K562 (cell line): ENCODE measurements at regions not wholly inside any gene's neighbourhood (a gene's known extent, or its start where the extent isn't known, plus 50 kb on each side); places are given as distances from the start of the nearest gene placed in this dataset.

ENCODE experiments used
- ATAC-seq: fragments of 200-7000 bp; cut with Tn5 transposase; 3 replicates; pipeline ENCODE4 v1.9.1; 2020; ENCODE audit warnings: moderate library complexity
- BruUV-seq: library from RNA; stranded (reverse); fragments of 400-500 nt; replicated peaks from 2 replicates; lab custom pipeline; 2021; lab: Mats Ljungman, UMichigan
- CTCF ChIA-PET: fragments of 300-600 bp; formaldehyde crosslinking; extraction: SDS; loops from one replicate; lab custom pipeline; 2021; ENCODE audit warnings: low intra/inter-chr PET ratio; lab: Yijun Ruan, JAX
- POLR2A ChIA-PET: fragments of 300-600, 350-650 bp; sonication (Branson Sonifier 250); formaldehyde crosslinking; extraction: SDS; loops from one replicate; lab custom pipeline; 2021; ENCODE audit warnings: antibody characterized with exemption, inconsistent platforms; lab: Yijun Ruan, JAX
- DNase-seq, 4 experiments: peaks; one replicate each; pipeline versions ENCODE4 v3.0.0 to v3.0.0-alpha.2; 2011 to 2018; ENCODE audit warnings: low spot score in 3 of 4, mixed read lengths in 3 of 4; ENCODE audit errors: extremely low read depth in 1 of 4
- FAIRE-seq: peaks from 2 replicates; lab custom pipeline; 2011; peaks lifted over from hg19 to GRCh38; lab: Jason Lieb, UNC
- H2AFZ ChIP-seq: 2 replicates; pipeline ENCODE4 v1.6.0; 2011; ENCODE audit warnings: low read depth, low read length, control low read depth, inconsistent platforms
- H3K27ac ChIP-seq: fragments of 200-600 bp; 3 replicates; pipeline ENCODE4 v1.8.0; 2011; ENCODE audit warnings: low read depth, mild to moderate bottlenecking, control low read depth, inconsistent platforms, low read length, moderate library complexity, mixed read lengths; ENCODE audit errors: extremely low read depth
- H3K27me3 ChIP-seq, 2 experiments: fragments of 300-600 bp in 1 of 2; 2 replicates in 1 of 2; 3 replicates in 1 of 2; pipeline versions ENCODE4 v1.6.0 to v1.8.0; 2011; ENCODE audit warnings: inconsistent platforms in 2 of 2, low read length in 2 of 2, mild to moderate bottlenecking in 1 of 2, mixed read lengths in 1 of 2, moderate library complexity in 1 of 2; ENCODE audit not compliant: control insufficient read depth in 2 of 2, insufficient read depth in 2 of 2
- H3K36me3 ChIP-seq: fragments of 300-600 bp; 3 replicates; pipeline ENCODE4 v1.8.0; 2011; ENCODE audit warnings: mild to moderate bottlenecking, low read length, inconsistent platforms; ENCODE audit not compliant: control insufficient read depth, insufficient read depth
- H3K4me1 ChIP-seq, 2 experiments: fragments of 200-600 bp in 1 of 2; replicated peaks in 1 of 2; 2 replicates in 1 of 2; 3 replicates in 1 of 2; pipeline versions ENCODE4 v1.5.1 to v1.8.0; 2011; ENCODE audit warnings: inconsistent platforms in 2 of 2, low read length in 2 of 2, mild to moderate bottlenecking in 1 of 2, mixed read lengths in 1 of 2, moderate library complexity in 1 of 2; ENCODE audit not compliant: control insufficient read depth in 2 of 2, insufficient read depth in 2 of 2
- H3K4me2 ChIP-seq: 2 replicates; pipeline ENCODE4 v1.6.1; 2011; ENCODE audit warnings: low read length, control low read depth, inconsistent platforms, mixed read lengths; ENCODE audit not compliant: insufficient read depth
- H3K4me3 ChIP-seq: fragments of 200-600 bp; sonication (generic), shearing (Covaris generic); 2 replicates; pipeline ENCODE4 v1.5.1; 2016; ENCODE audit warnings: control low read depth, inconsistent platforms
- H3K79me2 ChIP-seq: fragments of 200-600 bp; 3 replicates; pipeline ENCODE4 v1.8.0; 2011; ENCODE audit warnings: low read length, inconsistent platforms; ENCODE audit not compliant: control insufficient read depth, insufficient read depth
- H3K9ac ChIP-seq, 2 experiments: 2 replicates each; pipeline versions ENCODE4 v1.6.0 to v1.6.1; 2011; ENCODE audit warnings: low read depth in 2 of 2, low read length in 2 of 2, control low read depth in 1 of 2, inconsistent platforms in 1 of 2, mild to moderate bottlenecking in 1 of 2, mixed read lengths in 1 of 2; ENCODE audit not compliant: insufficient read depth in 1 of 2
- H3K9me1 ChIP-seq: one replicate; pipeline ENCODE4 v1.6.0; 2011; ENCODE audit warnings: inconsistent platforms, mild to moderate bottlenecking, low read length, moderate library complexity; ENCODE audit not compliant: control insufficient read depth, insufficient read depth
- H3K9me3 ChIP-seq: replicated peaks from 2 replicates; pipeline ENCODE4 v1.5.1; 2011; ENCODE audit warnings: low read depth, low read length, inconsistent platforms; ENCODE audit not compliant: control insufficient read depth, insufficient read depth
- H4K20me1 ChIP-seq: replicated peaks from 2 replicates; pipeline ENCODE4 v1.6.1; 2011; ENCODE audit warnings: low read length, inconsistent platforms, mixed read lengths; ENCODE audit not compliant: control insufficient read depth, insufficient read depth
- ATF1 ChIP-seq, 2 experiments: fragments of 450-650 bp in 1 of 2; IDR thresholded peaks; 2 replicates each; pipeline ENCODE4 v1.6.1; 2016; ENCODE audit warnings: missing compliant biosample characterization in 1 of 2, missing genetic modification characterization in 1 of 2
- HDAC3 ChIP-seq: fragments of 450-650 bp; IDR thresholded peaks from 2 replicates; pipeline ENCODE4 v1.6.1; 2018; ENCODE audit warnings: borderline replicate concordance, mild to moderate bottlenecking, moderate library complexity; ENCODE audit not compliant: partially characterized antibody
- JUN ChIP-seq, 2 experiments: sonication (generic) in 1 of 2; formaldehyde crosslinking in 1 of 2; IDR thresholded peaks; 2 replicates each; pipeline versions ENCODE4 v1.6.1 to v1.8.0; 2012 to 2022; ENCODE audit warnings: borderline replicate concordance in 2 of 2, mild to moderate bottlenecking in 2 of 2, improper control_type of control experiment in 1 of 2, low read depth in 1 of 2, low read length in 1 of 2, missing genetic modification reagents in 1 of 2
- KLF10 ChIP-seq: fragments of 250-450 bp; sonication (Bioruptor Pico); IDR thresholded peaks from 2 replicates; pipeline ENCODE4 v1.6.1; 2021; ENCODE audit warnings: matching md5 sums
- PPARD ChIP-seq: fragments of 250-450 bp; sonication (Bioruptor Pico); IDR thresholded peaks from 2 replicates; pipeline ENCODE4 v1.8.0; 2022; ENCODE audit warnings: inconsistent platforms, mild to moderate bottlenecking, moderate library complexity
- SIX5 ChIP-seq, 2 experiments: IDR thresholded peaks; 2 replicates each; pipeline ENCODE4 v1.6.1; 2011; ENCODE audit warnings: low read length in 2 of 2, borderline replicate concordance in 1 of 2, low read depth in 1 of 2, mild to moderate bottlenecking in 1 of 2, moderate library complexity in 1 of 2; ENCODE audit not compliant: insufficient read depth in 1 of 2
- SRSF9 ChIP-seq: fragments of 200-400 bp; formaldehyde crosslinking; IDR thresholded peaks from 2 replicates; pipeline ENCODE4 v1.6.1; 2017; ENCODE audit warnings: low read depth, low read length, borderline replicate concordance
- ZFX ChIP-seq: sonication (generic); formaldehyde crosslinking; IDR thresholded peaks from 2 replicates; pipeline ENCODE4 v1.8.0; 2022; ENCODE audit warnings: mild to moderate bottlenecking, missing genetic modification reagents, moderate library complexity
- ZNF12 ChIP-seq: sonication (generic); formaldehyde crosslinking; IDR thresholded peaks from 2 replicates; pipeline ENCODE4 v1.4.0; 2020; ENCODE audit warnings: mild to moderate bottlenecking, missing genetic modification reagents
- ZNF121 ChIP-seq: sonication (generic); formaldehyde crosslinking; conservative IDR thresholded peaks from 2 replicates; pipeline ENCODE4 v1.8.0; 2022; ENCODE audit warnings: missing genetic modification reagents
- ZNF584 ChIP-seq: fragments of 200-800 bp; sonication (Bioruptor generic); IDR thresholded peaks from 2 replicates; pipeline ENCODE4 v1.6.1; 2016; ENCODE audit warnings: low read depth, mild to moderate bottlenecking, missing genetic modification characterization, missing compliant biosample characterization
- WGBS: fragments of 100-300 bp; shearing (Covaris generic); methylation state at CpG from one replicate; pipeline ENCODE4 v1.1.6; 2016; ENCODE audit warnings: low coverage, mixed read lengths; ENCODE audit not compliant: insufficient coverage; ENCODE audit errors: missing lambda C conversion rate; 5-methylcytosine and 5-hydroxymethylcytosine counted together
- in situ Hi-C: fragments of 300-500 bp; cut with MboI; formaldehyde crosslinking; loops from 4 replicates; pipeline ENCODE4 v1.15.0; 2018; ENCODE audit warnings: inconsistent platforms, mixed read lengths
- intact Hi-C: fragments of 100-400 bp; cut with micrococcal nuclease; formaldehyde crosslinking; loops from 2 replicates; pipeline ENCODE4 v1.14.2; 2022
- TF ChIP-seq, protein P1 (sequence below): fragments of 450-650 bp; IDR thresholded peaks from 2 replicates; pipeline ENCODE4 v1.6.1; 2016; ENCODE audit warnings: mild to moderate bottlenecking
- TF ChIP-seq, protein P2 (sequence below): sonication (generic); formaldehyde crosslinking; IDR thresholded peaks from 2 replicates; pipeline ENCODE4 v1.8.0; 2022; ENCODE audit warnings: mild to moderate bottlenecking, low read depth, missing genetic modification reagents

DNA sequence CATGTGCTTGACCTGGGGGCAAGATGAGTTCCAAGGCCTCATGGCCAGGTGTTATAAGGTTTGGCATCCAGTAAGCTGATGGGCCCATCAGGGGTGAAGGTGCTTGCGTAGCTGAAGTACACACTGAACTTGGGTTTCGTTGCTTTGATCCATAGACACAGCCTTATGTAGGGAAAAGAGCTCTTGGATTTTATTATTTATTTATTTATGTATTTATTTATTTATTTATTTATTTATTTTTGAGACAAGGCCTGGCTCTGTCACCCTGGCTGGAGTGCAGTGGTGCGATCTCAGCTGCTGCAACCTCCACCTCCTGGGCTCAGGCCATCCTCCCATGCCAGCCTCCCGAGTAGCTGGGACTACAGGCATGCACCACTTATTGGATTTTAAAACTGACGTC lies 63.2 kb downstream of the FOXD2 start:
- Histone ChIP-seq H3K27ac (no peak overlapping the region), H4K20me1 (peaks cover 6% of the 10 kb centered on the region; the same call in 1 of the 2 replicates), H3K9me1 (no peaks in the 10 kb centered on the region), H3K27me3 (peaks cover 0 to 11% of the 10 kb centered on the region in 2 experiments; a peak in 3 of 5 replicates), H3K9ac (no peak overlapping the region), H3K4me1 (no peaks in the 10 kb centered on the region), H3K4me3 (no peak overlapping the region)
- in situ Hi-C loops = no loop called here
- ATAC-seq = no peak
- no TSS peak for BruUV-seq
- CTCF ChIA-PET = no interaction called here
- 3% methylated on average over 5 of the region's 5 CpGs for WGBS
- TF ChIP-seq HDAC3 (no peak), SRSF9 (no peak), ZNF12 (CRISPR knock-in tag) (no peak), ATF1 (CRISPR knock-in tag; IDR thresholded peaks at IDR 0.05) (no peak), ATF1 (tag; IDR thresholded peaks at IDR 0.05) (no peak), JUN (IDR thresholded peaks at IDR 0.05; ENCODE audit: borderline replicate concordance, low read depth, low read length) (no peak), JUN (CRISPR knock-in tag; IDR thresholded peaks at IDR 0.05; ENCODE audit: borderline replicate concordance) (no peak), KLF10 (CRISPR knock-in tag) (no peak), SIX5 (IDR thresholded peaks at IDR 0.05; ENCODE audit: borderline replicate concordance in 1 of 2, insufficient read depth in 1 of 2, low read depth in 1 of 2, low read length in 2 of 2) (no peak), PPARD (CRISPR knock-in tag) (no peak), ZNF121 (no peak), ZNF584 (CRISPR knock-in tag) (no peak), ZFX (CRISPR knock-in tag) (no peak)
- TF ChIP-seq, protein P1, sequence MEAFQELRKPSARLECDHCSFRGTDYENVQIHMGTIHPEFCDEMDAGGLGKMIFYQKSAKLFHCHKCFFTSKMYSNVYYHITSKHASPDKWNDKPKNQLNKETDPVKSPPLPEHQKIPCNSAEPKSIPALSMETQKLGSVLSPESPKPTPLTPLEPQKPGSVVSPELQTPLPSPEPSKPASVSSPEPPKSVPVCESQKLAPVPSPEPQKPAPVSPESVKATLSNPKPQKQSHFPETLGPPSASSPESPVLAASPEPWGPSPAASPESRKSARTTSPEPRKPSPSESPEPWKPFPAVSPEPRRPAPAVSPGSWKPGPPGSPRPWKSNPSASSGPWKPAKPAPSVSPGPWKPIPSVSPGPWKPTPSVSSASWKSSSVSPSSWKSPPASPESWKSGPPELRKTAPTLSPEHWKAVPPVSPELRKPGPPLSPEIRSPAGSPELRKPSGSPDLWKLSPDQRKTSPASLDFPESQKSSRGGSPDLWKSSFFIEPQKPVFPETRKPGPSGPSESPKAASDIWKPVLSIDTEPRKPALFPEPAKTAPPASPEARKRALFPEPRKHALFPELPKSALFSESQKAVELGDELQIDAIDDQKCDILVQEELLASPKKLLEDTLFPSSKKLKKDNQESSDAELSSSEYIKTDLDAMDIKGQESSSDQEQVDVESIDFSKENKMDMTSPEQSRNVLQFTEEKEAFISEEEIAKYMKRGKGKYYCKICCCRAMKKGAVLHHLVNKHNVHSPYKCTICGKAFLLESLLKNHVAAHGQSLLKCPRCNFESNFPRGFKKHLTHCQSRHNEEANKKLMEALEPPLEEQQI = no peak
- TF ChIP-seq, protein P2, sequence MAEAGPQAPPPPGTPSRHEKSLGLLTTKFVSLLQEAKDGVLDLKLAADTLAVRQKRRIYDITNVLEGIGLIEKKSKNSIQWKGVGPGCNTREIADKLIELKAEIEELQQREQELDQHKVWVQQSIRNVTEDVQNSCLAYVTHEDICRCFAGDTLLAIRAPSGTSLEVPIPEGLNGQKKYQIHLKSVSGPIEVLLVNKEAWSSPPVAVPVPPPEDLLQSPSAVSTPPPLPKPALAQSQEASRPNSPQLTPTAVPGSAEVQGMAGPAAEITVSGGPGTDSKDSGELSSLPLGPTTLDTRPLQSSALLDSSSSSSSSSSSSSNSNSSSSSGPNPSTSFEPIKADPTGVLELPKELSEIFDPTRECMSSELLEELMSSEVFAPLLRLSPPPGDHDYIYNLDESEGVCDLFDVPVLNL = no peak
- TF ChIP-seq, all 486 proteins: peak for 0
- POLR2A ChIA-PET = interaction anchor here (0.9 to 1.6 kb wide), 4 partner anchors 8 to 16 kb away, joined by 3 to 6 read pairs (median 4); no protein-coding TSS in a partner anchor
- Histone ChIP-seq H2AFZ (no peak overlapping the region), H3K36me3 (no peaks in the 10 kb centered on the region), H3K79me2 (no peaks in the 10 kb centered on the region), H3K4me2 (no peak overlapping the region), H3K9me3 (no peaks in the 10 kb centered on the region)
- intact Hi-C loops = no loop called here
- no peak for DNase-seq
- FAIRE-seq = no peak
